Astrocyte of the cerebellum (primary cell): ENCODE measurements at regions not wholly inside any gene's neighbourhood (a gene's known extent, or its start where the extent isn't known, plus 50 kb on each side); places are given as distances from the start of the nearest gene placed in this dataset.
"Not testable (repeated sequence)": the region's sequence is repeated elsewhere in the genome, so short reads cannot be mapped to it uniquely, and the experiment has no call there.

Source experiments
- DNase-seq: peaks from one replicate; pipeline ENCODE4 v3.0.0-alpha.2; 2011; ENCODE audit warnings: low read depth
- H3K4me3 ChIP-seq: 2 replicates; pipeline ENCODE4 v1.5.1; 2011; ENCODE audit warnings: mild to moderate bottlenecking, low read depth, low read length, moderate library complexity
- CTCF ChIP-seq: IDR thresholded peaks from 2 replicates; pipeline ENCODE4 v1.5.1; 2012; ENCODE audit warnings: low read length, low read depth, moderate library complexity, mild to moderate bottlenecking; ENCODE audit errors: missing control alignments
- in situ Hi-C: cut with HindIII; loops from 2 replicates; pipeline ENCODE4 v1.10.0; 2017; ENCODE audit warnings: low sequenced_read_pairs

- in situ Hi-C loops = loop anchor here (5.0 to 10.0 kb wide), 2 partner anchors 41 to 121 kb away; no protein-coding TSS in a partner anchor
- DNase-seq = no peak
- H3K4me3 ChIP-seq = no peak overlapping the region
- TF ChIP-seq CTCF = no peak
Measured at GRCh38 chr1:64405833-64406232, 64.1 kb upstream of the CACHD1 start.

GRCh38 chr1:64410217-64410616 is 59.7 kb upstream of the CACHD1 start:
- H3K4me3 ChIP-seq = no peak overlapping the region
- DNase-seq = no peak
- TF ChIP-seq CTCF = no peak
- in situ Hi-C loops = no loop called here

- H3K4me3 ChIP-seq, in situ Hi-C loops, DNase-seq: not testable (repeated sequence)
Measured at GRCh38 chr1:64414855-64415546, 54.9 kb upstream of the CACHD1 start.

- DNase-seq = no peak
Measured at GRCh38 chr1:64417803-64418202, 52.1 kb upstream of the CACHD1 start.

More at GRCh38 chr1:64417803-64418202, 52.1 kb upstream of the CACHD1 start:
- no peak overlapping the region for H3K4me3 ChIP-seq
- no peak for TF ChIP-seq CTCF
- in situ Hi-C loops = no loop called here
